ENCODE measurements at regions not wholly inside any gene's neighbourhood (a gene's known extent, or its start where the extent isn't known, plus 50 kb on each side); places are given as distances from the start of the nearest gene placed in this dataset.

DNA sequence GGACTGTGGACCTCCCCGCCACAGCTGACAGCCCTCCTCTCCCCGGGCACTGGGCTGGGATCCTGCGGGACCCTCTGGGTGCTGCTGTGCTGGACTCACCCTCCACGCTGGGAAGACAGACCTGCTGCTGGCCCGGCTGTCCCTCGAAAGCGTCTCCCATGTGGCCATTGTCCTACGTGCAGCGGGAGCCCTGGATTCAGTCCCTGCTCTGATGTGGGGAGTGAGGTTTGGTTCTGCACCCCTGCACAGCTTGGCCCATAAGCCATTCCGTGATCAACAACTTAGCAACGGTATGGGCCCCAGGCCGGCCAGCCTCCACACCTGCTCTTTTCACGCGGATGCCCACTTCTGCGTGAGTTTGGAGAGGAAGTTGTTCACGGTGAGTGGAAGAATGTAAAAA is 195.2 kb downstream of the TEX29 start:
- Histone ChIP-seq H3K27ac (ENCODE audit: low read depth, low read length) (no peak overlapping the region), H3K9me3 (ENCODE audit: control insufficient read depth in 1 of 2, low read length in 2 of 2) (no peaks in the 10 kb centered on the region), H3K27me3 (ENCODE audit: insufficient read depth, low read length) (no peaks in the 10 kb centered on the region), H3K4me3 (ENCODE audit: low read length in 2 of 2) (no peak overlapping the region), H3K36me3 (ENCODE audit: insufficient read depth, low read length) (no peaks in the 10 kb centered on the region), H3K4me1 (ENCODE audit: insufficient read depth, low read length) (no peaks in the 10 kb centered on the region)
- no peak overlapping the region for H3K27ac Mint-ChIP-seq
- intact Hi-C loops (cut with micrococcal nuclease), result no loop called here
- H3K4me1 Mint-ChIP-seq, result peaks cover 0 to 2% (median 0%) of the 10 kb centered on the region in 4 donors
- ChIA-PET POLR2A (ENCODE audit: partially characterized antibody) (no interaction called here), CTCF (ENCODE audit: partially characterized antibody) (no interaction called here)
- H3K27me3 Mint-ChIP-seq, result peaks cover 2 to 3% of the 10 kb centered on the region in 2 donors
- no peaks in the 10 kb centered on the region for H3K36me3 Mint-ChIP-seq
- peaks cover 0 to 1% (median 0%) of the 10 kb centered on the region in 8 donors for H3K9me3 Mint-ChIP-seq
- H3K4me3 Mint-ChIP-seq, result no peak overlapping the region
- no peak for DNase-seq

DNA sequence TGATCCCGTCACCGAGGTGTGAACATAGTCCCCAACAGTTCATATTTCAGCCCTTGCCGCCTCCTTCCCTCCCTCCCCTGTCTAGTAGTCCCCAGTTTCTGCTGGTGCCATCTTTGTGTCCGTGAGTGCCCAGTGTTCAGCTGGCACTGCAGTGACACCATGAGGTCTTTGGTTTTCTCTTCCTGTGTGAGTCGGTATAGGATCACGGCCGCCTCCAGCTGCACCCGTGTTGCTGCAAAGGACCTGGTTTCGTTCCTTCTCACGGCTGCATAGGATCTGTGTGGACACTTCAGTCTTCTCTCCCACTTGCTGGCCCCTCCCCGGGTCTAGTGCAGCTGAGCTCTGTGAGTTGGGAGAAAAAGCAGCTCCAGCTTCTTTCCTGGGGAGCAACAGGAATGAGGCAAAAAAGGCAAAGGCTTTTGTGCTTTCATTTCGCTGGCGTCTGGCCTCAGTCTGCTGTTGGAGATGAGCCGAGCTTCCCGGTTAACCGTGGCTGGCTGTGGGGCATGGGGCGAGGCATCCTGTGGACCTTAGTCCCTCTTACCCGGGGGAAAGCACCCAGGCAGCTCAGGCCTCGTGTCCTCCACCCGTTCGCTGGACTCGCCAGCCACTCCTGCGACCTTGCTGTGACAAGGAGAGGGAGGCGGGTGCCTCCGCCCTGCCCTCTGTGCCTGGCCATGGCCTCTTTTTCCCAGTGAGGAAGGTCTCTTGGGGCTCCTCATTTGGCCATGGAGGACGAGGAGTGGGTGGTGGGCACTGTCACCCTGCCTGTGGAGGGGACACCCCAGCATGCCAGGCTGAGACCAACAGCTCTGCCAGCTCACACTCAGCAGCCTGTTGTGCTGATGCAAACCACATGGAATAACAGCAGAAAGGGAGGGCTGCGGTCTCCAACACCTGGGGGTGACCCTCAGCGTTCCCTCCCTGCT is 196.5 kb downstream of the TEX29 start:
- CTCF ChIA-PET (ENCODE audit: partially characterized antibody), result no interaction called here
- Histone ChIP-seq H3K27ac (ENCODE audit: low read depth, low read length) (no peak overlapping the region), H3K27me3 (ENCODE audit: insufficient read depth, low read length) (no peaks in the 10 kb centered on the region), H3K9me3 (ENCODE audit: control insufficient read depth in 1 of 2, low read length in 2 of 2) (no peaks in the 10 kb centered on the region), H3K4me1 (ENCODE audit: insufficient read depth, low read length) (no peaks in the 10 kb centered on the region), H3K36me3 (ENCODE audit: insufficient read depth, low read length) (no peaks in the 10 kb centered on the region), H3K4me3 (ENCODE audit: low read length in 2 of 2) (no peak overlapping the region)
- H3K36me3 Mint-ChIP-seq, result no peaks in the 10 kb centered on the region
- no peak for DNase-seq
- no peak overlapping the region for H3K4me3 Mint-ChIP-seq
- POLR2A ChIA-PET (ENCODE audit: partially characterized antibody), result no interaction called here
- no peak overlapping the region for H3K27ac Mint-ChIP-seq
- no peaks in the 10 kb centered on the region for H3K9me3 Mint-ChIP-seq
- no peaks in the 10 kb centered on the region for H3K4me1 Mint-ChIP-seq
- peaks cover 2 to 3% of the 10 kb centered on the region in 2 donors for H3K27me3 Mint-ChIP-seq
- intact Hi-C loops (cut with micrococcal nuclease), result no loop called here

DNA sequence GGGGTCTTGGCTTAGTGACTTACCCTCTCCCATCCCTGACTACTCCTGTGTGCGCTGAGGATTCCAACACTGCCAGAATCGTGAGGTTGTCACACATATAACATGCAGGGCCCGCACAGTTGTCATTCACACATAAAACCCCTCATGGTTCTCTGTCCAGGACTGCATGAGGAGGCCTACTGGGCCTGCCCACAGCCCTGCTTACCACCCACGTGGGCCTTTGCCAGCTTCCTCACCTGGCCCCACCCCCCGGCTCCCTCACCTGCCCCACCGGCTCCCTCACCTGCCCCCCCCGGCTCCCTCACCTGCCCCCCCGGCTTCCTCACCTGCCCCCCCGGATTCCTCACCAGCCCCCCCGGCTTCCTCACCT is 197.2 kb downstream of the TEX29 start:
- Mint-ChIP-seq H3K36me3 (no peaks in the 10 kb centered on the region), H3K27me3 (peaks cover 2 to 3% of the 10 kb centered on the region in 2 donors), H3K4me1 (no peaks in the 10 kb centered on the region), H3K4me3 (no peak overlapping the region), H3K9me3 (no peaks in the 10 kb centered on the region), H3K27ac (no peak overlapping the region)
- Histone ChIP-seq H3K4me3 (ENCODE audit: low read length in 2 of 2) (no peak overlapping the region), H3K27ac (ENCODE audit: low read depth, low read length) (no peak overlapping the region), H3K36me3 (ENCODE audit: insufficient read depth, low read length) (no peaks in the 10 kb centered on the region), H3K9me3 (ENCODE audit: control insufficient read depth in 1 of 2, low read length in 2 of 2) (no peaks in the 10 kb centered on the region), H3K4me1 (ENCODE audit: insufficient read depth, low read length) (no peaks in the 10 kb centered on the region), H3K27me3 (ENCODE audit: insufficient read depth, low read length) (no peaks in the 10 kb centered on the region)
- POLR2A ChIA-PET (ENCODE audit: partially characterized antibody), result no interaction called here
- DNase-seq, result no peak
- intact Hi-C loops (cut with micrococcal nuclease), result no loop called here
- CTCF ChIA-PET (ENCODE audit: partially characterized antibody), result no interaction called here

DNA sequence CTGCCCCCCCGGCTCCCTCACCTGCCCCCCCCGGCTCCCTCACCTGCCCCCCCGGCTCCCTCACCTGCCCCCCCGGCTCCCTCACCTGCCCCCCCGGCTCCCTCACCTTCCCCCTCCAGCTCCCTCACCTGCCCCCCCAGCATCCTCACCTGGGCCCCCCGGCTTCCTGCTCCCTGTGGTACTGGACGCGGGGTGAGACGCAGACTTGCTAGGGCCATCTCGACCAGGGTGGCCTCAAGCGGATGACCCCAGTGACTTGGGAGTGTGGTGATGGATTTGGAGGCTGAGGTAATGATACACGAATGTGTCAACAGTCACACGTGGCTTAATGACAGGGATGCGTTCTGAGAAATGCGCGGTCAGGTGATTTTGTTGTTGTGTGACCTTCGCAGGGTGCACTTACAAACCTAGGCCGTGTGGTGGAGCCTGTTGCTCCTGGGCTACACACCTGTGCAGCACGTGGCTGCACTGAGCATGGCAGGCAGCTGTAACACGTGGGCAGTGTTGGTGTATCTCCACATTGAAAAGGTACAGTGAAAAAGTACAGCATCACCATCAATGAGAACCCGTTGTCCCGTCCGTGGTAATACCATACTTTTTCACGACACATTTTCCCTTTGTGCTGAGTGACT is 197.8 kb downstream of the TEX29 start:
- H3K4me1 Mint-ChIP-seq, result no peaks in the 10 kb centered on the region

DNA sequence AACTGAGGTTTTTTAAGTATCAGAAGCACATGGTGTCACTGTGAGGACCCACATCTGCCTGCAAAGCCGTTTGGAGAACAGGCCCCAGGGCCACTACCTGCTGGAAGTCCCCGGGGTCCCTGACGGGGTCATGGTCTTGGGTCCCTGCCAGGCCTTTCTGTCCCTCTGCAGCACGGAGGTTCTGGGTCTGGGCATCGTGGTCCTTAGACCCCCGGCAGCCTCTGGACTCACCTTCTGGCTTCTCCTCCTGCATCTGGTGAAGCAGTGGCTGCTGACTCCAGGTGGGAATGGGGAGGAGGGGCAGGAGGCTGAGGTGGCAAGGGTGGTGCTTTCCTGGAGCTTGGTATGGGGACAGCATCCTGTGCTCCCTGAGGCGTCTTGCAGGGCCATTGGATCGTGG is 198.6 kb downstream of the TEX29 start:
- DNase-seq, result no peak
- Mint-ChIP-seq H3K4me3 (no peak overlapping the region), H3K4me1 (no peaks in the 10 kb centered on the region), H3K27ac (no peak overlapping the region), H3K9me3 (no peaks in the 10 kb centered on the region), H3K27me3 (peaks cover 3 to 4% of the 10 kb centered on the region in 2 donors), H3K36me3 (no peaks in the 10 kb centered on the region)
- H3K36me3 ChIP-seq (ENCODE audit: insufficient read depth, low read length), result no peaks in the 10 kb centered on the region
- no peaks in the 10 kb centered on the region for H3K27me3 ChIP-seq (ENCODE audit: insufficient read depth, low read length)
- POLR2A ChIA-PET (ENCODE audit: partially characterized antibody), result no interaction called here
- H3K4me3 ChIP-seq (ENCODE audit: low read length in 2 of 2), result no peak overlapping the region
- no peaks in the 10 kb centered on the region for H3K9me3 ChIP-seq (ENCODE audit: control insufficient read depth in 1 of 2, low read length in 2 of 2)
- H3K4me1 ChIP-seq (ENCODE audit: insufficient read depth, low read length), result no peaks in the 10 kb centered on the region
- intact Hi-C loops (cut with micrococcal nuclease), result no loop called here
- CTCF ChIA-PET (ENCODE audit: partially characterized antibody), result no interaction called here
- no peak overlapping the region for H3K27ac ChIP-seq (ENCODE audit: low read depth, low read length)

More for the DNA sequence above, 197.8 kb downstream of the TEX29 start:
- H3K27ac Mint-ChIP-seq, result no peak overlapping the region
- no peaks in the 10 kb centered on the region for H3K36me3 ChIP-seq (ENCODE audit: insufficient read depth, low read length)
- no peaks in the 10 kb centered on the region for H3K9me3 Mint-ChIP-seq
- no peak overlapping the region for H3K4me3 Mint-ChIP-seq
- ChIA-PET CTCF (ENCODE audit: partially characterized antibody) (no interaction called here), POLR2A (ENCODE audit: partially characterized antibody) (no interaction called here)
- H3K9me3 ChIP-seq (ENCODE audit: control insufficient read depth in 1 of 2, low read length in 2 of 2), result no peaks in the 10 kb centered on the region
- H3K4me3 ChIP-seq (ENCODE audit: low read length in 2 of 2), result no peak overlapping the region
- H3K27me3 ChIP-seq (ENCODE audit: insufficient read depth, low read length), result no peaks in the 10 kb centered on the region
- intact Hi-C loops (cut with micrococcal nuclease), result no loop called here
- H3K27ac ChIP-seq (ENCODE audit: low read depth, low read length), result no peak overlapping the region
- DNase-seq, result no peak
- H3K27me3 Mint-ChIP-seq, result peaks cover 3 to 4% of the 10 kb centered on the region in 2 donors
- no peaks in the 10 kb centered on the region for H3K4me1 ChIP-seq (ENCODE audit: insufficient read depth, low read length)
- H3K36me3 Mint-ChIP-seq, result no peaks in the 10 kb centered on the region

DNA sequence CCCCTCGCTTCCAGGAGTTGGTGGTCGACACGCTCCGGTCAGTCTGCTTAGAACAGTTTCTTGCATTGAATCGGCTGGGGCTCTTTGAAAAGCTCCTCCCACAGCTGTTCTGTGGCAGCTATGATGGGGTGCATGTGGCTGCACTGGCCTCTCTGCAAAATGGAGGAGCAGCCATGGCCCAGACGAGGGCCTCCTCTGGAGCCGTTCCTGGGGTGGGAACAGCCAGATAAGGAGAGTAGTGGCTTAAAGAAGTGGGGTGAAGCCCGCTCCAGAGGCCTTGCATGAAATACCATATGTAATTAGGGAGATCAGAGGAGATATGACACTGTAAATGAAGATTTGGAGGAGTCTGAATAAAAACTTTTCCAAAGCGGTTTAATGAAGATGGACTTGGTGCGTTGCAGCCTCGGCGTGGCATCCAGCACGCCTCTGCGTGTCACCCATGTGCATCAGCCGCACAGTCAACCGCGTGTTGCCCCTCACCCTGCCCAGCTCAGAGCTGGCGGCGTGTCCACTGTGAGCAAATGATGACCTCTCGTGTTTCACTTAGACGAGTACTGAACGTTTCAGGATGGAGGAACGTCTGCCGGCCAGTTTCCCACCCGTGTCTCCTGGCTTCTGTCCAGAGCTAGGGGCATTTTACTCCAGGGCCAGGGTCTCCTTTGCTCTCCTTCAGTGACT is 199.2 kb downstream of the TEX29 start:
- intact Hi-C loops (cut with micrococcal nuclease), result no loop called here
- Mint-ChIP-seq H3K9me3 (no peaks in the 10 kb centered on the region), H3K4me3 (no peak overlapping the region), H3K4me1 (no peaks in the 10 kb centered on the region), H3K27ac (no peak overlapping the region), H3K27me3 (peaks cover 2 to 4% of the 10 kb centered on the region in 2 donors), H3K36me3 (no peaks in the 10 kb centered on the region)
- ChIA-PET CTCF (ENCODE audit: partially characterized antibody) (no interaction called here), POLR2A (ENCODE audit: partially characterized antibody) (no interaction called here)
- DNase-seq, result no peak
- no peak overlapping the region for H3K27ac ChIP-seq (ENCODE audit: low read depth, low read length)
- H3K4me1 ChIP-seq (ENCODE audit: insufficient read depth, low read length), result no peaks in the 10 kb centered on the region
- no peaks in the 10 kb centered on the region for H3K27me3 ChIP-seq (ENCODE audit: insufficient read depth, low read length)
- no peaks in the 10 kb centered on the region for H3K36me3 ChIP-seq (ENCODE audit: insufficient read depth, low read length)
- H3K9me3 ChIP-seq (ENCODE audit: control insufficient read depth in 1 of 2, low read length in 2 of 2), result no peaks in the 10 kb centered on the region
- H3K4me3 ChIP-seq (ENCODE audit: low read length in 2 of 2), result no peak overlapping the region

DNA sequence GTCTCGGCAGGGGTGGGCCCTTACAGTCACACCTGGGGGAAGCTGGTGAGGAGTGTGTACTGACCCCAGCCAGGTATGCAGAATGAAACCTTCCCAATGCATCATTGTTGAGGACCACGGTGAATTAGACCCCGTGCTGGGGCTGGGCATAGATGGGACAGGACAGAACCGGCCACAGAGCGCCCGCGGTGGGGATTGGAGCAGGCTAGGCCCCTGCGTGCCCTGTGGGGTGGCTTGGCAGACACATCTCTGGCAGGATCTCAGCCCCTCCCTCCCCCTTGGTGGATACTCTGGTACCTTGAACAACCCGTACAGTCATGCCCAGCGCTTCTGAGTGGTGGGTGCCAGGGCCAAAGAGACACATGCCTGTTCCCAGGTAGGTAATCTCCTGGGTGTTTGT is 200.6 kb downstream of the TEX29 start:
- Histone ChIP-seq H3K4me1 (ENCODE audit: insufficient read depth, low read length) (no peaks in the 10 kb centered on the region), H3K27ac (ENCODE audit: low read depth, low read length) (no peak overlapping the region), H3K36me3 (ENCODE audit: insufficient read depth, low read length) (no peaks in the 10 kb centered on the region), H3K9me3 (ENCODE audit: control insufficient read depth in 1 of 2, low read length in 2 of 2) (no peaks in the 10 kb centered on the region), H3K4me3 (ENCODE audit: low read length in 2 of 2) (no peak overlapping the region), H3K27me3 (ENCODE audit: insufficient read depth, low read length) (no peaks in the 10 kb centered on the region)
- no peak for DNase-seq
- Mint-ChIP-seq H3K4me3 (no peak overlapping the region), H3K36me3 (no peaks in the 10 kb centered on the region), H3K9me3 (no peaks in the 10 kb centered on the region), H3K4me1 (no peaks in the 10 kb centered on the region), H3K27ac (no peak overlapping the region), H3K27me3 (peaks cover 0 to 2% of the 10 kb centered on the region in 2 donors)
- ChIA-PET CTCF (ENCODE audit: partially characterized antibody) (no interaction called here), POLR2A (ENCODE audit: partially characterized antibody) (no interaction called here)
- intact Hi-C loops (cut with micrococcal nuclease), result no loop called here
